PC-3 (cell line): ENCODE measurements at regions not wholly inside any gene's neighbourhood (a gene's known extent, or its start where the extent isn't known, plus 50 kb on each side); places are given as distances from the start of the nearest gene placed in this dataset.

Source experiments
- ATAC-seq: fragments of 200-7000 bp; cut with Tn5 transposase; 2 replicates; pipeline ENCODE4 v1.9.1; 2020; ENCODE audit warnings: mild to moderate bottlenecking, moderate library complexity
- BruUV-seq: library from RNA; stranded (reverse); fragments of 400-500 nt; replicated peaks from 2 replicates; lab custom pipeline; 2021; lab: Mats Ljungman, UMichigan
- CTCF ChIA-PET: fragments of 300-600 bp; sonication (Branson Sonifier 250); formaldehyde crosslinking; loops from one replicate; lab custom pipeline; 2022; ENCODE audit warnings: antibody characterized with exemption; lab: Charles Lee
- POLR2A ChIA-PET: fragments of 300-600 bp; sonication (Branson Sonifier 250); formaldehyde crosslinking; loops from one replicate; lab custom pipeline; 2022; ENCODE audit warnings: antibody characterized with exemption; ENCODE audit not compliant: unreplicated experiment; lab: Charles Lee
- DNase-seq: peaks from one replicate; pipeline ENCODE4 v3.0.0-alpha.2; 2015
- H2AFZ ChIP-seq: fragments of 300-600 bp; sonication (generic); 2 replicates; pipeline ENCODE4 v1.6.0; 2016; ENCODE audit warnings: antibody characterized with exemption, low read length
- H3F3A ChIP-seq: fragments of 300-600 bp; sonication (generic); one replicate; pipeline ENCODE4 v1.6.0; 2017; ENCODE audit warnings: antibody characterized with exemption, low read length, control low read depth, mild to moderate bottlenecking; ENCODE audit not compliant: unreplicated experiment
- H3K27ac ChIP-seq: fragments of 300-600 bp; sonication (generic); 2 replicates; pipeline ENCODE4 v1.5.1; 2016; ENCODE audit warnings: mild to moderate bottlenecking, low read length
- H3K27me3 ChIP-seq: fragments of 300-600 bp; sonication (generic); 2 replicates; pipeline ENCODE4 v1.6.1; 2016; ENCODE audit warnings: low read length, mixed read lengths
- H3K36me3 ChIP-seq: fragments of 300-600 bp; sonication (generic); 2 replicates; pipeline ENCODE4 v1.6.1; 2016; ENCODE audit warnings: low read depth, mixed run types, low read length, mixed read lengths
- H3K4me1 ChIP-seq: fragments of 300-600 bp; sonication (generic); 2 replicates; pipeline ENCODE4 v1.5.1; 2016; ENCODE audit warnings: low read length; ENCODE audit not compliant: insufficient read depth
- H3K4me2 ChIP-seq: fragments of 300-600 bp; sonication (generic); 2 replicates; pipeline ENCODE4 v1.6.0; 2016; ENCODE audit warnings: low read length
- H3K4me3 ChIP-seq: fragments of 300-600 bp; sonication (generic); 2 replicates; pipeline ENCODE4 v1.5.1; 2016; ENCODE audit warnings: mild to moderate bottlenecking, low read length, mixed read lengths
- H3K79me2 ChIP-seq: fragments of 300-600 bp; sonication (generic); 2 replicates; pipeline ENCODE4 v1.6.1; 2017; ENCODE audit warnings: low read length, mixed read lengths
- H3K9ac ChIP-seq: fragments of 300-600 bp; sonication (generic); 2 replicates; pipeline ENCODE4 v1.6.0; 2016; ENCODE audit warnings: mild to moderate bottlenecking, low read length
- H3K9me2 ChIP-seq: fragments of 300-600 bp; sonication (generic); replicated peaks from 2 replicates; pipeline ENCODE4 v1.6.1; 2016; ENCODE audit warnings: mixed run types, low read length, mixed read lengths
- H3K9me3 ChIP-seq: fragments of 300-600 bp; sonication (generic); 2 replicates; pipeline ENCODE4 v1.6.1; 2016; ENCODE audit warnings: low read length, mixed read lengths
- H4K20me1 ChIP-seq: fragments of 300-600 bp; sonication (generic); 2 replicates; pipeline ENCODE4 v1.6.1; 2016; ENCODE audit warnings: low read length, mixed read lengths
- CTCF ChIP-seq: fragments of 300-600 bp; sonication (generic); conservative IDR thresholded peaks from 2 replicates; pipeline ENCODE4 v1.5.1; 2017; ENCODE audit warnings: antibody characterized with exemption, low read depth, mild to moderate bottlenecking, low read length
- EZH2 ChIP-seq: fragments of 300-600 bp; sonication (generic); IDR thresholded peaks from one replicate; pipeline ENCODE4 v1.6.1; 2017; ENCODE audit warnings: antibody characterized with exemption, mild to moderate bottlenecking, low read length; ENCODE audit not compliant: unreplicated experiment
- EZH2phosphoT487 ChIP-seq: fragments of 300-600 bp; sonication (generic); IDR thresholded peaks from 2 replicates; pipeline ENCODE4 v1.6.1; 2018; ENCODE audit warnings: mild to moderate bottlenecking, antibody characterized with exemption, low read length, borderline replicate concordance
- intact Hi-C: fragments of 100-400 bp; cut with micrococcal nuclease; formaldehyde crosslinking; loops from 2 replicates; pipeline ENCODE4 v1.9.0; 2023

- no peaks in the 10 kb centered on the region for H3K27me3 ChIP-seq
- POLR2A ChIA-PET: no interaction called here
- BruUV-seq: no TSS peak
- H4K20me1 ChIP-seq: no peaks in the 10 kb centered on the region
- CTCF ChIA-PET: no interaction called here
- peaks cover 4% of the 10 kb centered on the region; the same call in 1 of the 2 replicates for H3K9me3 ChIP-seq
- no peak overlapping the region for H3K4me3 ChIP-seq
- H2AFZ ChIP-seq: no peak overlapping the region
- H3K4me1 ChIP-seq: no peaks in the 10 kb centered on the region
- H3K36me3 ChIP-seq: no peaks in the 10 kb centered on the region
- no peak overlapping the region for H3K9ac ChIP-seq
- no peak for TF ChIP-seq EZH2
- TF ChIP-seq CTCF: no peak
- no peak for TF ChIP-seq EZH2phosphoT487
- no peaks in the 10 kb centered on the region for H3K79me2 ChIP-seq
- H3K4me2 ChIP-seq: no peak overlapping the region
- H3K9me2 ChIP-seq: no peaks in the 10 kb centered on the region
- DNase-seq: no peak
- ATAC-seq: no peak
- no peak overlapping the region for H3K27ac ChIP-seq
- no peaks in the 10 kb centered on the region for H3F3A ChIP-seq
- intact Hi-C loops: no loop called here
Observed at GRCh38 chr6:14972379-14973067, 273.3 kb upstream of the JARID2 start.

- ChIA-PET POLR2A (no interaction called here), CTCF (no interaction called here)
- no TSS peak for BruUV-seq
- Histone ChIP-seq H3K4me3 (no peak overlapping the region), H2AFZ (no peak overlapping the region), H4K20me1 (no peaks in the 10 kb centered on the region), H3K9me3 (no peaks in the 10 kb centered on the region; the same call in 1 of the 2 replicates), H3K27me3 (no peaks in the 10 kb centered on the region), H3F3A (no peaks in the 10 kb centered on the region), H3K36me3 (no peaks in the 10 kb centered on the region), H3K9ac (no peak overlapping the region), H3K4me1 (no peaks in the 10 kb centered on the region), H3K79me2 (no peaks in the 10 kb centered on the region), H3K4me2 (no peak overlapping the region), H3K9me2 (no peaks in the 10 kb centered on the region), H3K27ac (no peak overlapping the region)
- TF ChIP-seq EZH2phosphoT487 (no peak), EZH2 (no peak), CTCF (no peak)
- no peak for DNase-seq
- no peak for ATAC-seq
- intact Hi-C loops: no loop called here
Observed at GRCh38 chr6:14974372-14974771, 271.5 kb upstream of the JARID2 start.

- no peak for TF ChIP-seq EZH2phosphoT487
- no peak for TF ChIP-seq CTCF
- TF ChIP-seq EZH2: no peak
- Histone ChIP-seq H3F3A (no peaks in the 10 kb centered on the region), H3K9me2 (no peaks in the 10 kb centered on the region), H2AFZ (no peak overlapping the region), H3K27ac (no peak overlapping the region), H3K4me3 (no peak overlapping the region), H3K4me1 (no peaks in the 10 kb centered on the region), H3K27me3 (no peaks in the 10 kb centered on the region), H4K20me1 (no peaks in the 10 kb centered on the region), H3K4me2 (no peak overlapping the region), H3K36me3 (no peaks in the 10 kb centered on the region), H3K9me3 (no peaks in the 10 kb centered on the region), H3K79me2 (no peaks in the 10 kb centered on the region), H3K9ac (no peak overlapping the region)
- CTCF ChIA-PET: no interaction called here
- DNase-seq: no peak
- no peak for ATAC-seq
- BruUV-seq: no TSS peak
- POLR2A ChIA-PET: no interaction called here
- intact Hi-C loops: no loop called here
Observed at GRCh38 chr6:14974792-14975470, 270.9 kb upstream of the JARID2 start.
